ENCODE measurements at regions not wholly inside any gene's neighbourhood (a gene's known extent, or its start where the extent isn't known, plus 50 kb on each side); places are given as distances from the start of the nearest gene placed in this dataset.

DNA sequence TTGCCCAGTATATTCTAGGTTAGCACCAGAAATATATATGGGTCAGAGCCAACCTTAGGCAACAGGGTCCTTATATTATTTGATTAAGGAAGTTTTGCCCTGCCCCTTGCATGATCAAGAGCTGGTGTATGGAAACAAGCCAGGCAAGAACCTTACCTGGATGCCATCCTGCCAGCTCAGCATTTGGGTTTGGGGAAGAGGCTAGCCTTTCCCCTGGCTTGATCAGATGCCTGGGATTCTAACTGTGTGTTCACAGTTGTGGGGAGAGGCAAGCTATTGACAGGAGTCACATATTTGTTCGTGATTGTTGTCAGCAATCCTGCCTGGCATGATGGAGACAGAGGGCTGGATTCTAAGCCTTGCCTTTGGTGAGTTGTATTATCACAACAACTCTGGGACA is 260.0 kb upstream of the DACH1 start:
- no peak for DNase-seq (ENCODE audit: extremely low read depth in 1 of 2, low read depth in 1 of 2)

DNA sequence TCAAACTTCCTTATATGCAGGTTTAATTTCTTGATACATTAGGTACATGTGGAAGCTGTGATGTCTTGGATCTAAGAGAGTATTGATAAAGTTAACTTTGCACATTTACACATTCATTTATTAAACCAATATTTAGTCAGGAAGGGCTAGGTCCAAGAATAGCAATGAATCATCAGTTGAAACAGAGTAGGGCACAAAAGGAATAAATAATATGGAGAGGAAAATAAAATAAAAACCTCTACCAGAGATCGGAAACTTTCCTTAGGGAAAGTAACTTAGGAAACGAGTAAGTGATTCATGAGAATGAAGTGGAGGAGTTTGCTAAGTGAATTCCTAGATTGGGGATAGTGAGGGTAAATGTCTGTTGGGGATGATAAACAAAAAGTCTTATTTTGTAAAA is 259.4 kb upstream of the DACH1 start:
- DNase-seq (ENCODE audit: extremely low read depth in 1 of 2, low read depth in 1 of 2), result no peak

DNA sequence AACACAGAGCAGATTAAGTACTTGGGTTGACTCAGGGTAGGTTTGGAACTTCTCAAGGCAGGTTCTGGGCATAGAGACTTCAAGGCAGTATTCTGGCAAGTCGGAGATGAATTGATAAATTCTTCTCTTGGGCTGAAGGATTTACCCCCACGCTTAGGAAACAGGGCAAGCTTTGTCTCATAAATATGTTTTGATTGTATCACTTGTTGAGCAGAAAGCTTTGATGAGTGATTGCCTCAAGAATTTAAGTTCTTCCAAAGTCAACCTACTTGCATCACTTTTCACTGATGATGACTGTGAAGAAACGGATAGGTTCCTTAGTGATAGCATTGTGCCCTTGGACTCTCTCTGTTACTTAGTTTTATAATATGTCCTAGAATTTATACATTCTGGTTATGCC is 258.6 kb upstream of the DACH1 start:
- no peak for DNase-seq (ENCODE audit: extremely low read depth in 1 of 2, low read depth in 1 of 2)

DNA sequence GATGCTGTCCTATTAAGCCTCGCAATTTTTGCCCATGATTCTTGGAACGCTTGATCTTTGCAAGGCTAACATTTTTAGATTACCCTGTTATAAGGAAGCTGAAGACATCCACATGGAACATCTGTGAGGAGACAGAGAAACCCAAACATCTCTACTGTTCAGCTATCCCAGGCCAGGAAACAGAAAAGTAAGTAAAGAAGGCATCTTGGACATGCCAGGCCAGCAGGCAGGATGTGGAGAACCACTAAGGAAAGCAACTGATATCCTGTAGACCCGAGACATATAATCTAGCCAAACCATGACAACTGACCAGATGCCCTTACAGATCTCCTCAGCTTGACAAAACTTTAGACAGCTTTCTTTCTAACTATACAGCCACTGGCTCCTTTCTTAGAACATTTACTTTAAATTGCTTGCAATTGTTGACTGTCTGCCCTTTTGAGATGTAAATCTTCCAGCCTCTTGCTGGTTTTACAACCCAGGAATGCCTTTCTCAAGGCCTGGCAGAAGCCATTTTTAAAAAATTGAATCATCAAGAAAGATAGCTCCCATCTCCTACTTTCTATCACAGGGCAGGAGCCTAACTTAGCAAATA is 255.8 kb upstream of the DACH1 start:
- no peak for DNase-seq (ENCODE audit: extremely low read depth in 1 of 2, low read depth in 1 of 2)

DNA sequence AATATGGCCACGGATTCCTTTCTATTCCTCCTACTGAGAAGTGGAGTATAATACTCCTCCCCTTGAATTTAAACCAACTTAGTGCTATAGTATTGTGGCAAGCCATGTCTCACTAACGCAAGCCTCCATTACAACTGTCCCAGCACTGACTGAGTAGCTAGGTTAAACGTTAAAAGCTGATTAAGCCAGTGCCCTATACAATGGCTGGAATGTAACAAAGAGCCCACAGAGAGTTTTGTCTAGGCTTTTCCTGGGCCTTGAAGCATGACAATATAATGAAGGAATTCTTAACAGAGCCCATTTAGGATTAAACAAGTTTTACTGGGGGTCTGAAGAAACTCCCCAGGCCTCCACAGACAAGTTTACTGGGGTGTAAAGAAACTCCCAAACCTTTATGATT is 254.5 kb upstream of the DACH1 start:
- no peak for DNase-seq (ENCODE audit: extremely low read depth in 1 of 2, low read depth in 1 of 2)

DNA sequence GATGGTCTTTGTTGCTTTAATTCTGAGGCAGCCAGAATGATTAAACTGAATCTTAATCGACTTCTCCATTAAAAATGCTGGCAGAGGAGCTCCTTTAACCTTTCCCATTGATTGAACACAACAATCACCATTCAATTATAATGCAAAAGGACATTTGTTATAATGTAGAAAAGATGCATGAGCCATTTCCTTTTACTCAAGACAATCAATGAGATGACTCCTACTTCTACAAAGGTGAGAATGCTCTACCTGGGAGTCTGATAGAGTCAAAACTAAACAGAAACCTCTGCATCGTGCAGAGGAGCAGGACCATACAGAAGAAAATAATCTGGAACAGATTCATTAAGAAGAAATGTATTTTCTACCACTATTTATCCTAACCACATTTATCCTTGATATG is 253.6 kb upstream of the DACH1 start:
- no peak for DNase-seq (ENCODE audit: extremely low read depth in 1 of 2, low read depth in 1 of 2)

GRCh38 chr13:72113931-72114330 is 246.9 kb upstream of the DACH1 start:
- no peak for DNase-seq (ENCODE audit: extremely low read depth in 1 of 2, low read depth in 1 of 2)

- DNase-seq (ENCODE audit: extremely low read depth in 1 of 2, low read depth in 1 of 2), result no peak
Observed at GRCh38 chr13:72113076-72113475, 246.1 kb upstream of the DACH1 start.

DNA sequence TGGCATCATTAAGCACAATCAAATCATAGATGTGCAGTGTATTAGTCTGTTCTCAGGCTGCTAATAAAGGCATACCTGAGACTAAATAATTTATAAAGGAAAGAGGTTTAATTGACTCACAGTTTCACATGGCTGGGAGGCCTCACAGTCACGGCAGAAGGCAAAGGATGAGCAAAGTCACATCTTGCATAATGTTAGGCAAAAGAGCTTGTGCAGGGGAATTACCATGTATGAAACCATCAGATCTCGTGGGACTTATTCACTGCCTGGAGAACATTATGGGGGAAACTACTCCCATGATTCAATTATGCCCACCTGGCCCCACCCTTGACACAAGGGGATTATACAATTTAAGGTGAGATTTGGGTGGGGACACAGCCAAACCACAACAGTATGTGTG is 245.2 kb upstream of the DACH1 start:
- no peak for DNase-seq (ENCODE audit: extremely low read depth in 1 of 2, low read depth in 1 of 2)

DNA sequence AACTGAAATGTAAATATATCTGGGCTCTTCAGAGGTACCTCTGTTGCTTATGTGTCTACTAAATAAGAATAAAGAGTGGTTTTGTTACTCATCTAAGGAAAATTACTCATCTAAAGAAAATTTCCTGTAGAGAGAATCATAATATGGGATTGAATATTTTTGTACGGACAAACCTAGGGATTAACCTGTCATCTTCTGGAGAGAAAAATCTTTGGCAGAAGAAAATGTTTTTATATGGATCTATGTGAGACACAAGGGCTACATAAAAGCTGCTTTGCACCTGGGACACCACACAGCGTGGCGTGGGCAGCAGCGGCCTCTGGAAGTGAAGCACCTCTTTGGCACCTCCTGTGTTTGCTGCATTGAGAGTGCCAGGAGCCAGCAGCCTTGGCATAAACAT is 242.9 kb upstream of the DACH1 start:
- DNase-seq (ENCODE audit: extremely low read depth in 1 of 2, low read depth in 1 of 2), result no peak

GRCh38 chr13:72104656-72105180 is 237.7 kb upstream of the DACH1 start:
- DNase-seq (ENCODE audit: extremely low read depth in 1 of 2, low read depth in 1 of 2), result no peak

DNA sequence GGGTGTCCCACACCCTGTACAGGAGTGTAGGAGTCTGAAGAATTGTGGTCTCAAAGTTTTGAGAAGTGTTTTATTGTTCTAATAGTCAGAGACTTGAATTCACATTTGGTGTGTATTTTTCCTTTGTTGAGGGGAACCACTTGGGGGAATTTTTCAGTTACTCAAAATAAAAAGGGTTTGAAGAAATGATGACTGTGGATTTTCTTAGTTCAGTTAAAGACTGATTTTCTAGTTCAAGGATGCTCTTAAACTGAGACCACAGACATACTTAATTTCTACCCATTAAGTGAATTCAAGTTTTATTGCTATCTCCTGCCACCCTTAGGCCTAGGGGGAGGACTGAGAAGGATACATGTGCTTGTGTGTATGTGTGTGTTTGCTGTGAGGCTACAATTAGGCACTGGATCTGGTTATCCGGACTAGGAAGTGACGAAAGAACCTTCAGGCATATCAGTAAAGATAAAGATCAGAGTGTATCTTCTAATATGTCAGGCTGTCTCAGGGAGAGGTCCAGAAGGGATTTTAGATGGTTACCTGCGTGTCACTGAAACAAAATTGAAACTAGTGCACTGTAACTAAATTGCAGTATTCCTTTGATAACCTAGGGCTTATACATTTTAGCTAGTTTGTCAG is 234.9 kb upstream of the DACH1 start:
- DNase-seq (ENCODE audit: extremely low read depth in 1 of 2, low read depth in 1 of 2), result no peak

DNA sequence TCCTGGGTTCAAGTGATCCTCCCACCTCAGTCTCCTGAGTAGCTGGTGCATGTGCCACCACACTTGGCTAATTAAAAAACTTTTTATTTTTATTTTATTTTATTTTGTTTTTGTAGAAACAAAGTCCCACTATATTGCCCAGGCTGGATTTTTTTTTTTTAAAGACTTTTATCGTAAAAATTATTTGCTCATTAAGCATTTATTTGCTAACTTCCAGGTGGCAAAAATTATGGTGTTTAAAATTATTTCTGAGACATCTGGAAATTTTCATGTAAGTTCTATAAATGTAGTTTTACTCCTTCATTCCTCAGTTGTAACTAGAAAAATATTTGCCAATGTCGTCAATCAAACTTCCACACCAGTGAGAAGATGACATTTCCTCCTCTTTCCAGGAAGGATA is 233.3 kb upstream of the DACH1 start:
- DNase-seq (ENCODE audit: extremely low read depth in 1 of 2, low read depth in 1 of 2), result no peak

- no peak for DNase-seq (ENCODE audit: extremely low read depth in 1 of 2, low read depth in 1 of 2)
Observed at GRCh38 chr13:72097568-72097967, 230.6 kb upstream of the DACH1 start.

DNA sequence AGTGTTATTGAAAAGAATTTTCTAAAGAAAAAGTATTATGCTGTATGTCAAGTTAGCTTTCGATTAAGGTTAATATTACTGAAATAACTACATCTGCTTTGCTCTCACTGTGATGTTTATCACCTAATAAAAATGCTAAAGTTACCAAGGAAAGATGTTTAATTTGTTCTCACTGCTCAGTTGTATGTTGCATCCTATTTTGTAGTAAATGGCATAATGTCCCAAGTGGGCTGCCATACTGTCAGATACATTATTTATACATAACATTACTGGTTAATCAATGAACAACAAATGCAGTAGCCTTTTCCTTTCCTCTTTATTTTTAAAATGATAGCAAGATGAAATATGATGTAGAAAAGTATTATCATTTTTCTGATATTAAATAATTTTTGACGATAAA is 226.3 kb upstream of the DACH1 start:
- DNase-seq (ENCODE audit: extremely low read depth in 1 of 2, low read depth in 1 of 2), result no peak

DNA sequence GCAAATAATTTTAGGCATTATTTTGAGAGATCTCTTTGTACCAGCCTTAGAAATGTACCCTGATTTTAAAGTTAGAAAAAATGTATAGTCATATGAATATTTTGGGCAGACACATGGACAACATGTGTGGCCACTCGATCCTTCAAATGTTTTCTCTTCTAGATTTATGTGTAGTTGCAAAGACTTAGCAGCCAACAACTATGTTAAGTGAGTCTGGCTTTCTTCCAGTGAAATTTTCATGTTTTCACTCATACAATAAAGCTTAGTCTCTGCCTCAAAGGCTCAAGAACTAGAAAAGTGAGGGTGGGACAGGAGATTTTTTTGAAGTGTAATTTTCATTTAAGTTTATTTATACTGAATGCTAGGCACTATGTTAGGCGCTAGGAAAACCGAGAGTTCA is 207.7 kb upstream of the DACH1 start:
- no peak for DNase-seq (ENCODE audit: extremely low read depth in 1 of 2, low read depth in 1 of 2)

- DNase-seq (ENCODE audit: extremely low read depth in 1 of 2, low read depth in 1 of 2), result no peak
Observed at GRCh38 chr13:72072261-72072660, 205.3 kb upstream of the DACH1 start.

GRCh38 chr13:72071713-72072112 is 204.7 kb upstream of the DACH1 start:
- DNase-seq (ENCODE audit: extremely low read depth in 1 of 2, low read depth in 1 of 2), result no peak

DNA sequence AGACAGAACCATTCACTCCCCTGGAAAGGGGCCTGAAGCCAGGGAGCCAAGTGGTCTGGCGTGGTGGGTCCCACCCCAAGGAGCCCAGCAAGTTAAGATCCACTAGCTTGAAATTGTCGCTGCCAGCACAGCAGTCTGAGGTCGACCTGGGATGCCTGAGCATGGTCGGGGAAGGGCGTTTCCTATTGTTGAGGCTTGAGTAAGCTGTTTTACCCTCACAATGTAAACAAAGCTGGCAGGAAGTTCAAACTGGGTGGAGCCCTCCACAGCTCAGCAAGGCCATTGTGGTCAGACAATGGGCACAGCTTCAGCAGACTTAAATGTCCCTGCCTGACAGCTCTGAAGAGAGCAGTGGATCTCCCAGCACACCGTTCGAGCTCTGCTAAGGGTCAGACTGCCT is 195.6 kb upstream of the DACH1 start:
- DNase-seq (ENCODE audit: extremely low read depth in 1 of 2, low read depth in 1 of 2), result no peak

GRCh38 chr13:72061613-72062012 is 194.6 kb upstream of the DACH1 start:
- no peak for DNase-seq (ENCODE audit: extremely low read depth in 1 of 2, low read depth in 1 of 2)

DNA sequence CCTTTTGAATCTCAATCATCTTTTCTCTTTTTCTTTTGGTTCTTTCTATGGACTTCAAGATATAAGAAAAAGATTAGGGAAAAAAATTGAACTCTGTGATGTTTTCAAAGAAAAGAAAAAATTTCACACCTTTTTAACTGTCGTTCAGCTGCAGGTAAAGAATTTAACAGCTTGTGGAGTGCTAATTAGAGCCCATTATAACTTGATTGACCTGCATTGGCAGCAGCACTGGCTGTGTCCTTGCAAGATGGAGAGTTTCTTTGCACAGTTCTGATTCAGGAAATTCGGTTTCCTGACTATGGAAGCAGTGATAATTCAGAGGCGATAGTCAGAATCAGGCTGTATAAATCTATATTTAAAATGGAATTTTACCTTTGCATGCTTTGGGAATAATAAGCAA is 183.2 kb upstream of the DACH1 start:
- no peak for DNase-seq (ENCODE audit: extremely low read depth in 1 of 2, low read depth in 1 of 2)

DNA sequence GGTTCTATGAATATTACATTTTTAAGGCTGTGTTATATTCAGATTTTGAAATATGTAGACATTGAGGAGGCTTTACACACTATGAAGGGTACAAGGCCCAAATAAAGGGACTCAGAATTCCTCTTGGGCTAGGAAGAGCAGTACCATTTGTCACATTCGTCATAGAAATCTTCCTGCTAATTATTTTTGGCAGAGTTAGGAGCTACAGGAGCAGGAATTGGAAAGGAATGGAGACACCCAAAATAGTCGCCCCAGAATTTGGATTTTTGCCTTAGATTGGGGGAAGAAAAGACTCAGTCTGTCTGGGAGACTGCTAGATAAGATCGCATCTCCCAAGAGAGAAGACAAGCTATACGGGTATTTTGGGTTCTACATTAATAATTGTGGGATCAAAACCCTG is 176.4 kb upstream of the DACH1 start:
- DNase-seq (ENCODE audit: extremely low read depth in 1 of 2, low read depth in 1 of 2), result no peak

- no peak for DNase-seq (ENCODE audit: extremely low read depth in 1 of 2, low read depth in 1 of 2)
Observed at GRCh38 chr13:72041165-72041564, 174.2 kb upstream of the DACH1 start.

Measured in stimulated activated CD8-positive, alpha-beta memory T cell treated with anti-CD3 and anti-CD28 coated beads, Interleukin-7, amount 100 ng/mL, for 48 hours (primary cell).